ENCODE measurements at regions not wholly inside any gene's neighbourhood (a gene's known extent, or its start where the extent isn't known, plus 50 kb on each side); places are given as distances from the start of the nearest gene placed in this dataset.
A peak's percentile ranks its signal among the peaks of the same experiment; 100 is the strongest.

GRCh38 chr6:6835223-6835503, 246.6 kb downstream of the LY86 start:
- ChIA-PET CTCF (no interaction called here), POLR2A (no interaction called here)
- TF ChIP-seq, protein P1, sequence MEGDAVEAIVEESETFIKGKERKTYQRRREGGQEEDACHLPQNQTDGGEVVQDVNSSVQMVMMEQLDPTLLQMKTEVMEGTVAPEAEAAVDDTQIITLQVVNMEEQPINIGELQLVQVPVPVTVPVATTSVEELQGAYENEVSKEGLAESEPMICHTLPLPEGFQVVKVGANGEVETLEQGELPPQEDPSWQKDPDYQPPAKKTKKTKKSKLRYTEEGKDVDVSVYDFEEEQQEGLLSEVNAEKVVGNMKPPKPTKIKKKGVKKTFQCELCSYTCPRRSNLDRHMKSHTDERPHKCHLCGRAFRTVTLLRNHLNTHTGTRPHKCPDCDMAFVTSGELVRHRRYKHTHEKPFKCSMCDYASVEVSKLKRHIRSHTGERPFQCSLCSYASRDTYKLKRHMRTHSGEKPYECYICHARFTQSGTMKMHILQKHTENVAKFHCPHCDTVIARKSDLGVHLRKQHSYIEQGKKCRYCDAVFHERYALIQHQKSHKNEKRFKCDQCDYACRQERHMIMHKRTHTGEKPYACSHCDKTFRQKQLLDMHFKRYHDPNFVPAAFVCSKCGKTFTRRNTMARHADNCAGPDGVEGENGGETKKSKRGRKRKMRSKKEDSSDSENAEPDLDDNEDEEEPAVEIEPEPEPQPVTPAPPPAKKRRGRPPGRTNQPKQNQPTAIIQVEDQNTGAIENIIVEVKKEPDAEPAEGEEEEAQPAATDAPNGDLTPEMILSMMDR (IDR thresholded peaks at IDR 0.05; ENCODE audit: control extremely low read depth, extremely low read depth, low read depth, missing control alignments): no peak
- DNase-seq (ENCODE audit: extremely low spot score): no peak

DNA sequence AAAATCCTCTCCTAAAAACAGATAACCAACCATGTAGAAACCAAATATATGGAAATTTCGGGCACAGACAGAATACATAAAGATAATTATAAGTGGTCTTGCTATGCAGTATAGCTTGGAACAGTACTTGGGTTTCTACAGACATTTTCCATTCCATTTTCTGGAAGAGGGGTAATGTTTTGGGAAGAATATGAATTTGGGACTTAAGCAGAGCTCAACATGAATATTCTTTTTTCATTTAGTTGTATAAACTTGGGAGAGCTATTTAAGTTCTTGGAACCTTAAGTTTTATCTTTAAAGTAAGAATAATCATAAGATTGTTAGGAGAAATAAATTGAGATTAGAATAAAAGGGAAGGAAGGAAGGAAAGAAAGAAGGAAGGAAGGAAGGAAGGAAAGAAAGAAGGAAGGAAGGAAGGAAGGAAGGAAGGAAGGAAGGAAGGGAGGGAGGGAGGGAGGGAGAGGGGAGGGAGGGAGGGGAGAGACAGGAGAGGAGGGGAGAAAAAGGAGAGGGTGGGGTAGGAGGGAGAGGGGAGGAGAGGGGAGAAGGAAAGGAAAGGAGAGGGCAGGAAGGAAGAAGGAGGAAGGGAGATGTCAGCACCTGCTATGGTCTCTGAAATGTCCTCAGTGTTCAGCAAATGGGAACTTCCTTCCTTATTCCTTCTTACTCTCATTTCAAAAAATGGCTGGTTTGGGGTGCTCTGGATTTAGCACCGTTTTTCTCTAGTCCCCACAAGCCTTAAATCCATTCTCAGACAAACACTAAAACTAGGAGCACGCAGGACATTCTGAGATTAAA, 248.3 kb downstream of the LY86 start:
- TF ChIP-seq, protein P1 (IDR thresholded peaks at IDR 0.05; ENCODE audit: control extremely low read depth, extremely low read depth, low read depth, missing control alignments): no peak
- POLR2A ChIA-PET: no interaction called here
- DNase-seq (ENCODE audit: extremely low spot score): no peak
- CTCF ChIA-PET: interaction anchor here (1.1 kb wide), 1 partner anchor 10 kb away, joined by 3 read pairs; no protein-coding TSS in a partner anchor

- TF ChIP-seq, protein P1 (IDR thresholded peaks at IDR 0.05; ENCODE audit: control extremely low read depth, extremely low read depth, low read depth, missing control alignments): no peak
- CTCF ChIA-PET: no interaction called here
Measured at GRCh38 chr6:6837541-6838080, 249.1 kb downstream of the LY86 start.

DNA sequence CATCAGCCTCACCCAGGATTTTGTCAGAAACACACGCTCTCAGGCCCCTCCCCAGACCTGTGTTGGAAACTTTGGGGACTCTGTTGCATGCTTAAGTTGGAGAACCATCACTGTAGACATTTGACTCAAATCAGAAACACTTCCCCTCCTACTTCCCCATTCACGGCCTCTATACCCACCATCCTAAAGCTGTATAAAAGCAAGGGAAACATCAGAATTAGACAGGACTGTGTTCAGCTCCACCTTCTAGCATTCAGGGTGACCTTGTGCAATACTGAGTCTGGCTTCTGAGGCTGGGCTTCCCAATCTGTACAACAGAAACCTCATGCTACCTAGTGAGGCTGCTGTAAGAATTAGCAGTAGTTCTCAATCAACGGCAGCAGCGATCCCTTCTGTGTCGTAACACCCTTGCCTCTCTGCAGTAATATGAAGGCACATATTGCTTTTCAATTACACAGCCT, 252.3 kb downstream of the LY86 start:
- TF ChIP-seq, protein P1 (IDR thresholded peaks at IDR 0.05; ENCODE audit: control extremely low read depth, extremely low read depth, low read depth, missing control alignments): no peak
- ChIA-PET CTCF (interaction anchor here (0.6 to 2.6 kb wide), 3 partner anchors 9 to 14 kb away, joined by 3 to 7 read pairs (median 3); no protein-coding TSS in a partner anchor), POLR2A (no interaction called here)
- DNase-seq (ENCODE audit: extremely low spot score): peak; percentile 53

More at GRCh38 chr6:6837541-6838080, 249.1 kb downstream of the LY86 start:
- POLR2A ChIA-PET: no interaction called here
- DNase-seq (ENCODE audit: extremely low spot score): no peak

GRCh38 chr6:6841571-6841970, 253.1 kb downstream of the LY86 start:
- no peak for DNase-seq (ENCODE audit: extremely low spot score)
- POLR2A ChIA-PET: no interaction called here
- TF ChIP-seq, protein P1 (IDR thresholded peaks at IDR 0.05; ENCODE audit: control extremely low read depth, extremely low read depth, low read depth, missing control alignments): no peak
- CTCF ChIA-PET: interaction anchor here (1.3 kb wide), 1 partner anchor 14 kb away, joined by 3 read pairs; no protein-coding TSS in a partner anchor

- TF ChIP-seq, protein P1 (IDR thresholded peaks at IDR 0.05; ENCODE audit: control extremely low read depth, extremely low read depth, low read depth, missing control alignments): no peak
- DNase-seq (ENCODE audit: extremely low spot score): no peak
- ChIA-PET CTCF (no interaction called here), POLR2A (no interaction called here)
Measured at GRCh38 chr6:6842291-6842690, 253.8 kb downstream of the LY86 start.
